Spleen (tissue), 7 donors: ENCODE measurements at regions not wholly inside any gene's neighbourhood (a gene's known extent, or its start where the extent isn't known, plus 50 kb on each side); places are given as distances from the start of the nearest gene placed in this dataset.

Source experiments
- POLR2A ChIP-seq, 3 donors: fragments of 450-650 bp; IDR thresholded peaks; one replicate each; pipeline ENCODE4 v1.5.1; 2017; ENCODE audit warnings: antibody characterized with exemption in 3 of 3, mild to moderate bottlenecking in 1 of 3
- POLR2AphosphoS5 ChIP-seq, 3 donors: sonication (generic); formaldehyde crosslinking; IDR thresholded peaks; one replicate each; pipeline ENCODE4 v1.5.1; 2017; ENCODE audit warnings: antibody characterized with exemption in 3 of 3
- TF ChIP-seq, protein P1 (sequence below), 11 experiments: fragments of 200-600 bp in 7 of 11; fragments of 450-650 bp in 4 of 11; sonication (generic) in 4 of 11; IDR thresholded peaks in 8 of 11; conservative IDR thresholded peaks in 3 of 11; 1 replicate in 7 of 11; 2 replicates in 4 of 11; pipeline versions ENCODE4 v1.4.0 to v1.8.0; 2016 to 2021; ENCODE audit warnings: antibody characterized with exemption in 11 of 11, inconsistent platforms in 4 of 11, mild to moderate bottlenecking in 1 of 11
- donor health status: DM: no; HTN: no; CAD: no; lungs with moderate emphysema.
- donor health status: DM: no; HTN: no; CAD: no.
- donor health status: DM: no; HTN: no; CAD: no.

DNA sequence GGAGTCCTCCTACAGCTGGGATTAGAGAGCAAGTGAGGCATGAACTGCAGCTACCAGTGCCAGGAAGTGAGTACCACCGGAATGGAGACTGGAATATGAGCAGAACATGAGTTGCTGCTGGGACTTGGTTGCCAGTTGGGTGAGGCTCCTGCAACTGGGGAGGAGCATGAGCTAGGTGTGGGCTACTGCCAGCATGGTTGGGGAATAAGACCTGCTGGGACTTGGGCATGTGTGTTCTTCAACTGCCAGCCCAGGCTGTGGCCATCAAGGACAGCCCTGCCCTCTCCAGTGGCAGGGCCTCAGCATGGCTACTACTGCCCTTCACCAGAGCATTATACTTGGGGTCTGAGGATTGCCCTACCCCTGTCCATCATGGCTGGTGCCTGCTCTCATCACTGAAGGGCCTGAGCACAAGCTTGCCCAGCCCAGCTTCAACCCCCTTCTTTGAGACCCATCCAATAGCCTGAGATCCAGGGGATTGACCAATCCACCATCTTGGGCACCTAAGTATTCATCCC lies 665.0 kb downstream of the ELAVL2 start:
- TF ChIP-seq POLR2A (IDR thresholded peaks at IDR 0.05) (no peak), POLR2AphosphoS5 (IDR thresholded peaks at IDR 0.05) (no peak)
- TF ChIP-seq, protein P1, sequence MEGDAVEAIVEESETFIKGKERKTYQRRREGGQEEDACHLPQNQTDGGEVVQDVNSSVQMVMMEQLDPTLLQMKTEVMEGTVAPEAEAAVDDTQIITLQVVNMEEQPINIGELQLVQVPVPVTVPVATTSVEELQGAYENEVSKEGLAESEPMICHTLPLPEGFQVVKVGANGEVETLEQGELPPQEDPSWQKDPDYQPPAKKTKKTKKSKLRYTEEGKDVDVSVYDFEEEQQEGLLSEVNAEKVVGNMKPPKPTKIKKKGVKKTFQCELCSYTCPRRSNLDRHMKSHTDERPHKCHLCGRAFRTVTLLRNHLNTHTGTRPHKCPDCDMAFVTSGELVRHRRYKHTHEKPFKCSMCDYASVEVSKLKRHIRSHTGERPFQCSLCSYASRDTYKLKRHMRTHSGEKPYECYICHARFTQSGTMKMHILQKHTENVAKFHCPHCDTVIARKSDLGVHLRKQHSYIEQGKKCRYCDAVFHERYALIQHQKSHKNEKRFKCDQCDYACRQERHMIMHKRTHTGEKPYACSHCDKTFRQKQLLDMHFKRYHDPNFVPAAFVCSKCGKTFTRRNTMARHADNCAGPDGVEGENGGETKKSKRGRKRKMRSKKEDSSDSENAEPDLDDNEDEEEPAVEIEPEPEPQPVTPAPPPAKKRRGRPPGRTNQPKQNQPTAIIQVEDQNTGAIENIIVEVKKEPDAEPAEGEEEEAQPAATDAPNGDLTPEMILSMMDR (IDR thresholded peaks at IDR 0.05 in 8 of 11, conservative IDR thresholded peaks at IDR 0.05 in 3 of 11), result no peak
